Testis (tissue), 2 donors: ENCODE measurements at regions not wholly inside any gene's neighbourhood (a gene's known extent, or its start where the extent isn't known, plus 50 kb on each side); places are given as distances from the start of the nearest gene placed in this dataset.

Experiments used
- DNase-seq: peaks from one replicate; pipeline ENCODE4 v3.0.0-alpha.2; 2019
- H3K27ac ChIP-seq, 2 donors: fragments of 200-600 bp; sonication (generic); one replicate each; pipeline ENCODE4 v1.5.1; 2019
- H3K27me3 ChIP-seq: fragments of 200-600 bp; sonication (generic); one replicate; pipeline ENCODE4 v1.5.1; 2019
- H3K36me3 ChIP-seq: fragments of 200-600 bp; sonication (generic); one replicate; pipeline ENCODE4 v1.5.1; 2017; ENCODE audit warnings: low read depth; ENCODE audit errors: missing control alignments
- H3K4me1 ChIP-seq: fragments of 200-600 bp; sonication (generic); one replicate; pipeline ENCODE4 v1.5.1; 2019
- H3K4me3 ChIP-seq, 2 donors: fragments of 200-600 bp; sonication (generic); one replicate each; pipeline ENCODE4 v1.5.1; 2017 to 2019
- H3K9me3 ChIP-seq: fragments of 200-600 bp; sonication (generic); one replicate; pipeline ENCODE4 v1.5.1; 2017
- CTCF ChIP-seq, 3 experiments: fragments of 450-650 bp in 2 of 3; fragments of 200-600 bp in 1 of 3; sonication (generic) in 1 of 3; IDR thresholded peaks; one replicate each; pipeline ENCODE4 v1.5.1; 2016 to 2019; ENCODE audit warnings: antibody characterized with exemption in 3 of 3, mild to moderate bottlenecking in 2 of 3, moderate library complexity in 1 of 3
- POLR2A ChIP-seq: fragments of 450-650 bp; IDR thresholded peaks from one replicate; pipeline ENCODE4 v1.6.1; 2017; ENCODE audit warnings: antibody characterized with exemption, mild to moderate bottlenecking, moderate library complexity
- WGBS, 2 donors: methylation state at CpG; one replicate each; pipeline ENCODE4 v1.1.5; 2018; 5-methylcytosine and 5-hydroxymethylcytosine counted together
- intact Hi-C: fragments of 100-400 bp; cut with DNase I; formaldehyde crosslinking; loops from one replicate; pipeline ENCODE4 v1.15.1; 2023; ENCODE audit warnings: low total_unique reads

- no peaks in the 10 kb centered on the region for H3K9me3 ChIP-seq
- H3K27ac ChIP-seq, result peak overlapping the region in 1 of 2 donors; percentile 39
- TF ChIP-seq CTCF (IDR thresholded peaks at IDR 0.05), result no peak
- TF ChIP-seq POLR2A, result no peak
- WGBS, 2 donors, result 34 to 54% methylated on average over 3 of the region's 3 CpGs
- no peaks in the 10 kb centered on the region for H3K36me3 ChIP-seq
- no peaks in the 10 kb centered on the region for H3K4me1 ChIP-seq
- intact Hi-C loops, result no loop called here
- H3K27me3 ChIP-seq, result no peaks in the 10 kb centered on the region
- H3K4me3 ChIP-seq, result no peak overlapping the region
- DNase-seq, result no peak
Measured at GRCh38 chr13:21232599-21232998, 56.1 kb downstream of the MRPL57 start.

GRCh38 chr13:21233086-21233485 is 56.6 kb downstream of the MRPL57 start:
- Histone ChIP-seq H3K36me3 (no peaks in the 10 kb centered on the region), H3K27me3 (no peaks in the 10 kb centered on the region), H3K9me3 (no peaks in the 10 kb centered on the region), H3K27ac (peak overlapping the region in 1 of 2 donors; percentile 39), H3K4me3 (no peak overlapping the region), H3K4me1 (no peaks in the 10 kb centered on the region)
- intact Hi-C loops, result no loop called here
- WGBS, 2 donors, result 53 to 57% methylated on average over 3 of the region's 3 CpGs
- TF ChIP-seq POLR2A (no peak), CTCF (IDR thresholded peaks at IDR 0.05) (no peak)
- no peak for DNase-seq

- Histone ChIP-seq H3K27ac (no peak overlapping the region), H3K9me3 (no peaks in the 10 kb centered on the region), H3K27me3 (no peaks in the 10 kb centered on the region), H3K36me3 (no peaks in the 10 kb centered on the region), H3K4me1 (no peaks in the 10 kb centered on the region), H3K4me3 (no peak overlapping the region)
- WGBS, 2 donors, result 27 to 32% methylated on average over 7 to 8 of the region's 8 CpGs
- intact Hi-C loops, result no loop called here
- no peak for DNase-seq
- TF ChIP-seq CTCF (IDR thresholded peaks at IDR 0.05) (no peak), POLR2A (no peak)
Measured at GRCh38 chr13:21234526-21234925, 58.1 kb downstream of the MRPL57 start.

DNA sequence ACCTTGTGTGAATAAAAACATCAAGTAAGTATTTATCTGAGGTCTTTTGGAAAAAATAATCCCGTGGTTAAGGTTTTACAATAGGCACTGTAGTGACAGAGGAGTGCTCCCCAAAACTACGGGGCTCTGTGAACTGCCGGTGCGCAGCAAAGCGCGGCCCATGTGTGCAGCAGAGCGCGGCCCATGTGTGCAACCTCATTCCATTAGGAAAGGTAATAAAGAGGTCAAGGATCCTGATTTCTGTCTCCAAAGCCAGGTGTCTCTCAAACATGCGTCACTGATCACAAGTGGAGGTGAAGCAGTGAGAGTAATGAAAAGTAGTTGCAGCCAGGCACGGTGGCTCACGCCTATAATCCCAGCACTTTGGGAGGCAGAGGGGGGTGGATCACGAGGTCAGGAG is 58.7 kb downstream of the MRPL57 start:
- H3K4me3 ChIP-seq, result no peak overlapping the region
- intact Hi-C loops, result no loop called here
- TF ChIP-seq POLR2A (no peak), CTCF (IDR thresholded peaks at IDR 0.05) (no peak)
- no peaks in the 10 kb centered on the region for H3K9me3 ChIP-seq
- H3K4me1 ChIP-seq, result no peaks in the 10 kb centered on the region
- 78 to 85% methylated on average over 12 of the region's 12 CpGs for WGBS, 2 donors
- no peak for DNase-seq
- H3K27me3 ChIP-seq, result no peaks in the 10 kb centered on the region
- no peak overlapping the region for H3K27ac ChIP-seq
- no peaks in the 10 kb centered on the region for H3K36me3 ChIP-seq

DNA sequence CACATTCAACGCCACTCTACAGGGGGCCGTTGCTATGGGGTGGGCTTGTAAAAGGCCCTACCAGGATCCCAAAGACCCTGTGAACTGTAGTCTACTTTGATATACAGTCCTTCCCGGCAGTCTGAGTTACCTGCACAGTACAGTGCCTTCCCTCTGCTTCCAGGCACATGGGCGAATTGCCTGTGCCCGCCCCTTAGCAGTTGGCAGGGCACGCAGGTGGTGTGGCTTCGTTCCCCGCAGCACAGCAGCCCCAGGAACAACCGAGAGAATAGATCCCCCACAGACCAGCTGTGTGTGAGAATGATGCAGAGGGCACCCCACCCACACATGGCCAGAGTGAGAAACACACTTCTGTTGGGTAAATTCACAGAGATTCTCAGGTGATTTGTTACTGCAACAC is 60.6 kb downstream of the MRPL57 start:
- Histone ChIP-seq H3K27me3 (no peaks in the 10 kb centered on the region), H3K36me3 (no peaks in the 10 kb centered on the region), H3K4me3 (no peak overlapping the region), H3K27ac (no peak overlapping the region), H3K4me1 (no peaks in the 10 kb centered on the region), H3K9me3 (no peaks in the 10 kb centered on the region)
- DNase-seq, result no peak
- intact Hi-C loops, result no loop called here
- 77 to 83% methylated on average over 2 to 9 of the region's 9 CpGs for WGBS, 2 donors
- TF ChIP-seq CTCF (IDR thresholded peaks at IDR 0.05) (no peak), POLR2A (no peak)
